Common myeloid progenitor, CD34-positive (primary cell): ENCODE measurements at regions not wholly inside any gene's neighbourhood (a gene's known extent, or its start where the extent isn't known, plus 50 kb on each side); places are given as distances from the start of the nearest gene placed in this dataset.

Experiments
- CTCF ChIA-PET: fragments of 350-600 bp; sonication (Branson Sonifier 250); formaldehyde crosslinking; loops from one replicate; lab custom pipeline; 2021; ENCODE audit warnings: antibody characterized with exemption; lab: Charles Lee
- POLR2A ChIA-PET: fragments of 350-600 bp; sonication (Branson Sonifier 250); formaldehyde crosslinking; loops from one replicate; lab custom pipeline; 2021; ENCODE audit warnings: antibody characterized with exemption; lab: Charles Lee
- DNase-seq, 3 donors: peaks; one replicate each; pipeline versions ENCODE4 v3.0.0 to v3.0.0-alpha.2; 2013
- H3K27ac ChIP-seq, 2 experiments: 1 replicate in 1 of 2; 2 replicates in 1 of 2; pipeline ENCODE4 v1.7.0; 2013; ENCODE audit warnings: inconsistent platforms in 2 of 2, low read length in 2 of 2, mild to moderate bottlenecking in 2 of 2, low read depth in 1 of 2, moderate library complexity in 1 of 2; ENCODE audit not compliant: severe bottlenecking in 2 of 2, insufficient read depth in 1 of 2, poor library complexity in 1 of 2
- H3K27me3 ChIP-seq, 5 experiments: replicated peaks in 2 of 5; 1 replicate in 3 of 5; 2 replicates in 2 of 5; pipeline versions ENCODE4 v1.6.1 to v1.7.0; 2013; ENCODE audit warnings: low read length in 4 of 5, mild to moderate bottlenecking in 2 of 5, moderate library complexity in 2 of 5, inconsistent platforms in 1 of 5; ENCODE audit not compliant: insufficient read depth in 5 of 5, control insufficient read depth in 4 of 5
- H3K36me3 ChIP-seq, 4 experiments: 1 replicate in 2 of 4; 2 replicates in 2 of 4; pipeline versions ENCODE4 v1.6.1 to v1.7.0; 2013; ENCODE audit warnings: low read length in 3 of 4, control low read depth in 1 of 4, mild to moderate bottlenecking in 1 of 4; ENCODE audit not compliant: control insufficient read depth in 4 of 4, insufficient read depth in 4 of 4
- H3K4me1 ChIP-seq, 4 experiments: 1 replicate in 3 of 4; 2 replicates in 1 of 4; pipeline versions ENCODE4 v1.6.1 to v1.7.1; 2013; ENCODE audit warnings: low read length in 3 of 4, mild to moderate bottlenecking in 3 of 4, control low read depth in 1 of 4, inconsistent platforms in 1 of 4, moderate library complexity in 1 of 4; ENCODE audit not compliant: control insufficient read depth in 4 of 4, insufficient read depth in 4 of 4; ENCODE audit errors: control extremely low read depth in 1 of 4
- H3K4me3 ChIP-seq, 7 experiments: 1 replicate in 4 of 7; 2 replicates in 3 of 7; pipeline versions ENCODE4 v1.5.1 to v1.7.0; 2013; ENCODE audit warnings: mild to moderate bottlenecking in 7 of 7, low read length in 6 of 7, moderate library complexity in 6 of 7, inconsistent platforms in 2 of 7, low read depth in 2 of 7, control low read depth in 1 of 7; ENCODE audit not compliant: insufficient read depth in 4 of 7, control insufficient read depth in 1 of 7; ENCODE audit errors: extremely low read depth in 1 of 7
- H3K9me3 ChIP-seq, 5 experiments: 1 replicate in 4 of 5; 2 replicates in 1 of 5; pipeline versions ENCODE4 v1.6.1 to v1.7.1; 2013; ENCODE audit warnings: low read length in 4 of 5, mild to moderate bottlenecking in 2 of 5, inconsistent platforms in 1 of 5, low read depth in 1 of 5, moderate library complexity in 1 of 5; ENCODE audit not compliant: control insufficient read depth in 4 of 5, insufficient read depth in 2 of 5; ENCODE audit errors: control extremely low read depth in 1 of 5
- WGBS: methylation state at CpG from one replicate; pipeline ENCODE4 v1.1.5; 2013; ENCODE audit not compliant: insufficient coverage; 5-methylcytosine and 5-hydroxymethylcytosine counted together

DNA sequence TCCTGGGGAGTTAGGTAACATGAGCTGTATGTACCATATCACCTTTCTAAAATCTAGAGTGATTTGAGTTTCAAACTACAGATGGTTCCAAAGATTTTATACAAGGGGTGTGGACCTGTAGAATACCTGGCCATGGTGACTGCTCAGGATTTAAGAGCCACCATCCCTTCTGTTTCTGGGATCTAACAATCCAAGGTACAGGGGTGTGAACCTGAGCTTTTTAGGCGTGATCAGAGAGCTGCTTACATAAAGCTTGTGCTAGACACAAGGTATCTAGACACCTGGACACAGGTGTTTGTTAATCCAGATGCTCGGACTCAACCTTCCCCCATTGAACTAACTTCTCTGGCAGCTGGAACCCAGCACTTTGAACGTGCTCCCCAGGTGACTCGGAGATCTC lies 516.4 kb downstream of the RPS24 start:
- no peak for DNase-seq
- POLR2A ChIA-PET: interaction anchor here (0.6 kb wide), 1 partner anchor 113 kb away, joined by 3 read pairs; no protein-coding TSS in a partner anchor
- Histone ChIP-seq H3K27ac (no peak overlapping the region), H3K9me3 (peaks cover 0 to 3% (median 0%) of the 10 kb centered on the region in 5 experiments), H3K36me3 (no peaks in the 10 kb centered on the region), H3K4me1 (peaks cover 0 to 10% (median 0%) of the 10 kb centered on the region in 4 experiments), H3K4me3 (no peak overlapping the region), H3K27me3 (peaks cover 0 to 3% (median 0%) of the 10 kb centered on the region in 5 experiments)
- CTCF ChIA-PET: interaction anchor here (0.9 to 1.0 kb wide), 2 partner anchors 9 to 16 kb away, joined by 3 to 4 read pairs; no protein-coding TSS in a partner anchor
- WGBS: 95% methylated on average over 4 of the region's 4 CpGs

- 97% methylated on average over 3 of the region's 4 CpGs for WGBS
- Histone ChIP-seq H3K36me3 (no peaks in the 10 kb centered on the region), H3K27me3 (peaks cover 0 to 3% (median 0%) of the 10 kb centered on the region in 5 experiments), H3K4me3 (no peak overlapping the region), H3K27ac (no peak overlapping the region), H3K4me1 (peaks cover 0 to 10% (median 0%) of the 10 kb centered on the region in 4 experiments), H3K9me3 (peaks cover 0 to 3% (median 0%) of the 10 kb centered on the region in 5 experiments)
- CTCF ChIA-PET: interaction anchor here (0.9 to 1.2 kb wide), 3 partner anchors 9 to 15 kb away, joined by 3 to 4 read pairs (median 3); no protein-coding TSS in a partner anchor
- POLR2A ChIA-PET: interaction anchor here (0.6 kb wide), 1 partner anchor 114 kb away, joined by 3 read pairs; no protein-coding TSS in a partner anchor
- no peak for DNase-seq
These were observed 517.1 kb downstream of the RPS24 start for GRCh38 chr10:78550716-78551115.

DNA sequence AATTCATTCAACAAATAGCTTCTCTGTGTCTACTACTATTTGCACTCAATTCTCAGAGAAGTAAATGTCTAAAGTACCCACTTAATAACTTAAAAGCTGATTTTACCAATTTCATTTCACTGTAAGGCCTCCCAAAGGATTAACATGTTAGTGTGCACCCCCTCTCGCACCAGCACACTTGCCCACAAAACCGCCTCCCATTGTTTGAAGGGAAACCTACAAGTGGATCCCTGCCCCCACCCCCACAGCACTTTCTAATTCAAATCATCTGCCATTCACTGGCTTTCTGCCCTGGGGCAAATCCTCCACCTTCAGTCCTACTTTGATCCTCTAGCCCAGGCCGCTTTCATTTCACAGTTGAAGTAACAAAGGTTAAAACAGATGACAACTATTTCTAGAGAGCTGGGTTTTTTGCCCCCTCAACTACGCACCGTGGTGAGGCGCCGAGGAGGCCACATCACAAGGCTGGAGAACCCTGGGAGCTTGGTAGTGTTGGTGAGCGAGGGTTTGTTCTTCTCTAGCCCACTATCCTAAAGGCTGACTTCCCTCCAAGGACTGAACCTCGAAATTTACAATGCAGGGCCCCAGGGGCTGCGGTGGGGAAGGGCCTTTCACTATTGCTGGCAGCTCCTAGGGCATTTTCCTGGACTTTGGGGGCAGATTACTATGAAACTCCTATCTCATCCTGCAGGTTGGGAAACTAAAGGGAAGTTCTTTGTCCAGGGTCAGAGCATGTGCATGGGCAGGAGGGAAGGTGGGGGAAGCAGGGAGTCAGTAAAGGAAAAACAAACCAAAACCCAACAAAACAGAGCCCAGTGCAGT lies 517.4 kb upstream of the ZMIZ1 start:
- Histone ChIP-seq H3K4me3 (no peak overlapping the region), H3K4me1 (peaks cover 0 to 10% (median 0%) of the 10 kb centered on the region in 4 experiments), H3K27ac (no peak overlapping the region), H3K36me3 (no peaks in the 10 kb centered on the region), H3K9me3 (peaks cover 0 to 3% (median 0%) of the 10 kb centered on the region in 5 experiments), H3K27me3 (peaks cover 0 to 3% (median 0%) of the 10 kb centered on the region in 5 experiments)
- DNase-seq: no peak
- POLR2A ChIA-PET: no interaction called here
- CTCF ChIA-PET: interaction anchor here (1.0 to 1.2 kb wide), 2 partner anchors 9 to 10 kb away, joined by 3 to 4 read pairs; no protein-coding TSS in a partner anchor
- WGBS: 85% methylated on average over 9 of the region's 10 CpGs

- no peak overlapping the region for H3K27ac ChIP-seq
- peaks cover 0 to 16% (median 0%) of the 10 kb centered on the region in 4 experiments for H3K4me1 ChIP-seq
- DNase-seq: no peak
- ChIA-PET POLR2A (no interaction called here), CTCF (no interaction called here)
- peaks cover 0 to 3% (median 0%) of the 10 kb centered on the region in 5 experiments for H3K27me3 ChIP-seq
- H3K36me3 ChIP-seq: no peaks in the 10 kb centered on the region
- peaks cover 0 to 3% (median 0%) of the 10 kb centered on the region in 5 experiments for H3K9me3 ChIP-seq
- no peak overlapping the region for H3K4me3 ChIP-seq
- 78% methylated on average over 6 of the region's 7 CpGs for WGBS
These were observed 516.4 kb upstream of the ZMIZ1 start for GRCh38 chr10:78552261-78552811.

DNA sequence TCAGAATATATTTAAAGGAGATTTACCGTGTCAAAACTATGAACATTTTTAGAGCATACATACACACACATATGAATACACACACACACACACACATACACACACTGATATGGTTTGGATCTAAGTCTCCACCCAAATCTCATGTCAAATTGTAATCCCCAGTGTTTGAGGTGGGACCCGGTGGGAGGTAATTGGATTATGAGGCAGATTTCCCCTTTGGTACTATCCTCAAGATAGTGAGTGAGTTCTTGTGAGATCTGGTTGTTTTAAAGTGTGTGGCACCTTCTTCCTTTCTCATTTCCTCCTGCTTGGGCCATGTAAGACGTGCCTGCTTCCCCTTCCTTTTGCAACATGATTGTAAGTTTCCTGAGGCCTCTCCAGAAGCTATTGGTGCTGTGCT lies 515.0 kb upstream of the ZMIZ1 start:
- POLR2A ChIA-PET: no interaction called here
- Histone ChIP-seq H3K36me3 (no peaks in the 10 kb centered on the region), H3K9me3 (peaks cover 0 to 3% (median 0%) of the 10 kb centered on the region in 5 experiments), H3K27ac (no peak overlapping the region), H3K4me3 (no peak overlapping the region), H3K4me1 (peaks cover 0 to 26% (median 0%) of the 10 kb centered on the region in 4 experiments), H3K27me3 (peaks cover 0 to 3% (median 0%) of the 10 kb centered on the region in 5 experiments)
- 90% methylated on average over 2 of the region's 3 CpGs for WGBS
- DNase-seq: no peak
- CTCF ChIA-PET: no interaction called here

- 100% methylated on average over 1 of the region's 2 CpGs for WGBS
- no peak for DNase-seq
- H3K4me1 ChIP-seq: peaks cover 0 to 28% (median 0%) of the 10 kb centered on the region in 4 experiments
- no peak overlapping the region for H3K4me3 ChIP-seq
- peaks cover 0 to 2% (median 0%) of the 10 kb centered on the region in 5 experiments for H3K27me3 ChIP-seq
- no peak overlapping the region for H3K27ac ChIP-seq
- H3K36me3 ChIP-seq: no peaks in the 10 kb centered on the region
- ChIA-PET CTCF (no interaction called here), POLR2A (no interaction called here)
- peaks cover 0 to 3% (median 0%) of the 10 kb centered on the region in 5 experiments for H3K9me3 ChIP-seq
These were observed 513.6 kb upstream of the ZMIZ1 start for GRCh38 chr10:78555128-78555527.
